ENCODE measurements at regions not wholly inside any gene's neighbourhood (a gene's known extent, or its start where the extent isn't known, plus 50 kb on each side); places are given as distances from the start of the nearest gene placed in this dataset.

GRCh38 chr7:25297278-25297677 lies 69.0 kb upstream of the NPVF start:
- TF ChIP-seq POLR2A (IDR thresholded peaks at IDR 0.05; ENCODE audit: low read depth, low read length): no peak
- no peak for TF ChIP-seq POLR2AphosphoS5 (IDR thresholded peaks at IDR 0.05; ENCODE audit: low read depth, low read length)
- TF ChIP-seq SPI1 (IDR thresholded peaks at IDR 0.05; ENCODE audit: low read depth, low read length): no peak
- TF ChIP-seq PAX5 (IDR thresholded peaks at IDR 0.05; ENCODE audit: insufficient read depth, low read length, severe bottlenecking): no peak
- TF ChIP-seq TAF1 (IDR thresholded peaks at IDR 0.05; ENCODE audit: low read depth, low read length): no peak
- no peak for TF ChIP-seq POU2F2 (IDR thresholded peaks at IDR 0.05; ENCODE audit: low read depth, low read length)
